ENCODE measurements at regions not wholly inside any gene's neighbourhood (a gene's known extent, or its start where the extent isn't known, plus 50 kb on each side); places are given as distances from the start of the nearest gene placed in this dataset.
A peak's percentile ranks its signal among the peaks of the same experiment; 100 is the strongest.

- POLR2A ChIA-PET: no interaction called here
- TF ChIP-seq ZXDB (tag by site-specific recombination; IDR thresholded peaks at IDR 0.05) (no peak), EGR2 (tag by site-specific recombination; IDR thresholded peaks at IDR 0.05; ENCODE audit: low read depth) (no peak), ZNF23 (tag by site-specific recombination; IDR thresholded peaks at IDR 0.05; ENCODE audit: borderline replicate concordance) (no peak), ZNF610 (tag by site-specific recombination; IDR thresholded peaks at IDR 0.05; ENCODE audit: borderline replicate concordance) (no peak), ZNF530 (tag by site-specific recombination; IDR thresholded peaks at IDR 0.05; ENCODE audit: low read depth) (no peak)
- TF ChIP-seq, protein P1, sequence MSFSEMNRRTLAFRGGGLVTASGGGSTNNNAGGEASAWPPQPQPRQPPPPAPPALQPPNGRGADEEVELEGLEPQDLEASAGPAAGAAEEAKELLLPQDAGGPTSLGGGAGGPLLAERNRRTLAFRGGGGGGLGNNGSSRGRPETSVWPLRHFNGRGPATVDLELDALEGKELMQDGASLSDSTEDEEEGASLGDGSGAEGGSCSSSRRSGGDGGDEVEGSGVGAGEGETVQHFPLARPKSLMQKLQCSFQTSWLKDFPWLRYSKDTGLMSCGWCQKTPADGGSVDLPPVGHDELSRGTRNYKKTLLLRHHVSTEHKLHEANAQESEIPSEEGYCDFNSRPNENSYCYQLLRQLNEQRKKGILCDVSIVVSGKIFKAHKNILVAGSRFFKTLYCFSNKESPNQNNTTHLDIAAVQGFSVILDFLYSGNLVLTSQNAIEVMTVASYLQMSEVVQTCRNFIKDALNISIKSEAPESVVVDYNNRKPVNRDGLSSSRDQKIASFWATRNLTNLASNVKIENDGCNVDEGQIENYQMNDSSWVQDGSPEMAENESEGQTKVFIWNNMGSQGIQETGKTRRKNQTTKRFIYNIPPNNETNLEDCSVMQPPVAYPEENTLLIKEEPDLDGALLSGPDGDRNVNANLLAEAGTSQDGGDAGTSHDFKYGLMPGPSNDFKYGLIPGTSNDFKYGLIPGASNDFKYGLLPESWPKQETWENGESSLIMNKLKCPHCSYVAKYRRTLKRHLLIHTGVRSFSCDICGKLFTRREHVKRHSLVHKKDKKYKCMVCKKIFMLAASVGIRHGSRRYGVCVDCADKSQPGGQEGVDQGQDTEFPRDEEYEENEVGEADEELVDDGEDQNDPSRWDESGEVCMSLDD (tag by site-specific recombination; IDR thresholded peaks at IDR 0.05): no peak
- TF ChIP-seq, protein P2, sequence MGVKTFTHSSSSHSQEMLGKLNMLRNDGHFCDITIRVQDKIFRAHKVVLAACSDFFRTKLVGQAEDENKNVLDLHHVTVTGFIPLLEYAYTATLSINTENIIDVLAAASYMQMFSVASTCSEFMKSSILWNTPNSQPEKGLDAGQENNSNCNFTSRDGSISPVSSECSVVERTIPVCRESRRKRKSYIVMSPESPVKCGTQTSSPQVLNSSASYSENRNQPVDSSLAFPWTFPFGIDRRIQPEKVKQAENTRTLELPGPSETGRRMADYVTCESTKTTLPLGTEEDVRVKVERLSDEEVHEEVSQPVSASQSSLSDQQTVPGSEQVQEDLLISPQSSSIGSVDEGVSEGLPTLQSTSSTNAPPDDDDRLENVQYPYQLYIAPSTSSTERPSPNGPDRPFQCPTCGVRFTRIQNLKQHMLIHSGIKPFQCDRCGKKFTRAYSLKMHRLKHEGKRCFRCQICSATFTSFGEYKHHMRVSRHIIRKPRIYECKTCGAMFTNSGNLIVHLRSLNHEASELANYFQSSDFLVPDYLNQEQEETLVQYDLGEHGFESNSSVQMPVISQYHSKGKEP (tag by site-specific recombination; IDR thresholded peaks at IDR 0.05): no peak
- Histone ChIP-seq H3K36me3 (ENCODE audit: control insufficient read depth in 2 of 2, insufficient read depth in 1 of 2, low read length in 2 of 2) (no peaks in the 10 kb centered on the region), H3K27ac (ENCODE audit: extremely low read depth, low read depth, low read length) (no peak overlapping the region), H3K9me3 (ENCODE audit: control insufficient read depth, insufficient read depth, low read depth, low read length) (no peaks in the 10 kb centered on the region), H3K4me3 (ENCODE audit: low read depth, low read length) (no peak overlapping the region), H3K4me1 (ENCODE audit: control insufficient read depth, insufficient read depth, low read length) (no peaks in the 10 kb centered on the region)
- CTCF ChIA-PET: no interaction called here
Observed at GRCh38 chr9:134968823-134969090, 51.0 kb upstream of the FCN1 start.

DNA sequence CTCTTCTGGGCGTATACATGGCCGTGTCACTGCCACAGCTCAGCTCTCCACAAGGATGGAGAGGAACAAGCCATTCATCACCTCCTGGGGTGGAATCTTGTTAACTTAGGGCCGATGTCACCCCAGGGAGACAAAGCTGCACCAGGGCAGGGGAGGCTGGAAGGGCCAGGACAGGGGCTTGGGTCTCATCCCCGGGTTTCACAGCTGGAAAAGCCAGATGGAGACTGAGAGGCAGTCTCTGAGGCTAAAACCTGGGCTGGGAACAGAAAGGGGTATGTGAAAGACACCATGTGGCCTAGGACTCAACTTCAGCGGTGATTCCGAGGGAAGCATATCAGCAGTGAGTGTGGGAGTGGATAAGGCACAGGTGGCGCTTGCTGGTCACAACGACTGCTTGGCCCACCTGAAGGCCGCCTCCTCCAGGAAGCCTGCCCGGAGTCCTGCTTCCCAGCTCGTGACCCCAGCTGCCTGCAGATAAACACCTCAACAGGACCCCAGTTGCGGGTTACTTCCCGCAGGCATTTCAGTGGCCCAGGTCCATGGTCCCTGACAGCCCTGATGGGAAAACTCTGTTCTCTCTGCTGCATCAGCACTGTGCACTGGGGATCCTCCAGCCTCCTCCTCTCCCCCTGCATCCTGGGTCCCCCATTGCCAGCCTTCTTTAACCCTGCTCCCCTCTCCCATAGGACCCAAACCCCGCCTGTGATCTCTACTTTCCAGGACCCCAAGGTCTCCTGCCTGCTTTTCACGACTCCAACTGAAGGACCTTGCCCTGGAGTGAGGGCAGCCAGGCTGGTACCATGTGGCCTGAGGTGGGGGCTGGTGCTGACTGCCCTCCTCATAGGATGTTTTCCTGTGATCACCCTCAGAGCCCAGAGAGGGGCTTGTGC lies 51.7 kb upstream of the FCN1 start:
- Histone ChIP-seq H3K4me1 (ENCODE audit: control insufficient read depth, insufficient read depth, low read length) (no peaks in the 10 kb centered on the region), H3K36me3 (ENCODE audit: control insufficient read depth in 2 of 2, insufficient read depth in 1 of 2, low read length in 2 of 2) (no peaks in the 10 kb centered on the region), H3K27ac (ENCODE audit: extremely low read depth, low read depth, low read length) (no peak overlapping the region), H3K4me3 (ENCODE audit: low read depth, low read length) (no peak overlapping the region), H3K9me3 (ENCODE audit: control insufficient read depth, insufficient read depth, low read depth, low read length) (no peaks in the 10 kb centered on the region)
- CTCF ChIA-PET: no interaction called here
- TF ChIP-seq SCRT2 (tag by site-specific recombination; IDR thresholded peaks at IDR 0.05): 0 out of 2 replicates have a peak, but pooled peaks have one; percentile 36
- TF ChIP-seq ZSCAN16 (tag by site-specific recombination; IDR thresholded peaks at IDR 0.05): no peak
- POLR2A ChIA-PET: no interaction called here

DNA sequence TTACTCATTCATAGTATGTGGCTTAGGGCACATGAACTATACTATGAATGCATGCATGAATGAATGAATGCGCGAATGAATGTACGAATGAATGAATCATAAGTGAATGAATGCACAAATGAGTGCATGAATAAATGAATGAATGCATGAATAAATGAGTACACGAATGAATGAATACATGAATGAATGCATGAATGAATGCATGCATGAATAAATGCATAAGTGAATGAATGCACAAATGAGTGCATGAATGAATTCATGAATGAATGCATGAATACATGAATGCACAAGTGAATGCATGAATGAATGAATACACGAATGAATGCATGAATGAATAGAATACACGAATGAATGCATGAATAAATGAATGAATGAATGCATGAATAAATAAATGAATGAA lies 52.5 kb upstream of the FCN1 start:
- ChIA-PET POLR2A (no interaction called here), CTCF (no interaction called here)
- Histone ChIP-seq H3K9me3 (ENCODE audit: control insufficient read depth, insufficient read depth, low read depth, low read length) (no peaks in the 10 kb centered on the region), H3K36me3 (ENCODE audit: control insufficient read depth in 2 of 2, insufficient read depth in 1 of 2, low read length in 2 of 2) (no peaks in the 10 kb centered on the region), H3K27ac (ENCODE audit: extremely low read depth, low read depth, low read length) (no peak overlapping the region), H3K4me1 (ENCODE audit: control insufficient read depth, insufficient read depth, low read length) (no peaks in the 10 kb centered on the region), H3K4me3 (ENCODE audit: low read depth, low read length) (no peak overlapping the region)
- TF ChIP-seq ZNF24 (tag by site-specific recombination; IDR thresholded peaks at IDR 0.05) (peak; percentile 56; the same call in 1 of the 2 replicates), ZNF621 (tag by site-specific recombination; IDR thresholded peaks at IDR 0.05) (no peak)

DNA sequence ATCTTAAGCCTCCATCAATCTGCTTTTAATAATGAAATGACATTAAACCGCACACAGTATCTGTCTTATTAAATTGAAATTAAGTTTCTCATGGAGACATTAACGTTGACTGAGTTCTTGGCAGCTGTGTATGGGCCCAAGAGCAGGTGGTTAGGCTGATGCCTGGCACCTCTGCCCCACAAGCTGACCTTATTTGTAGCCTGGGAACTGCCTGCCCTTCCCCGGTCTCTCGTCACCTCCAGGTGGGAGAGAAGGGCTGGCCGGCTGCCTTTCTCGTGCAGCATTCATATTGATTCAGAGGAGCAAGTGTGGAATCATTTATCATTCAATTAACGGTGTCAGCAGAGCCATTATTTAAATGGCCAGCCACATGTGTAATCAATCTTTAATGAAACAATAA lies 53.0 kb upstream of the FCN1 start:
- Histone ChIP-seq H3K9me3 (ENCODE audit: control insufficient read depth, insufficient read depth, low read depth, low read length) (no peaks in the 10 kb centered on the region), H3K4me3 (ENCODE audit: low read depth, low read length) (no peak overlapping the region), H3K4me1 (ENCODE audit: control insufficient read depth, insufficient read depth, low read length) (no peaks in the 10 kb centered on the region), H3K36me3 (ENCODE audit: control insufficient read depth in 2 of 2, insufficient read depth in 1 of 2, low read length in 2 of 2) (no peaks in the 10 kb centered on the region), H3K27ac (ENCODE audit: extremely low read depth, low read depth, low read length) (no peak overlapping the region)
- POLR2A ChIA-PET: no interaction called here
- CTCF ChIA-PET: interaction anchor here (0.7 kb wide), 1 partner anchor 770 kb away, joined by 4 read pairs; no protein-coding TSS in a partner anchor
- TF ChIP-seq YY2 (tag by site-specific recombination; IDR thresholded peaks at IDR 0.05): no peak
- no peak for TF ChIP-seq ZNF423 (tag by site-specific recombination; IDR thresholded peaks at IDR 0.05)
- TF ChIP-seq, protein P2 (tag by site-specific recombination; IDR thresholded peaks at IDR 0.05): no peak
- TF ChIP-seq ZNF223 (tag by site-specific recombination; IDR thresholded peaks at IDR 0.05): no peak
- TF ChIP-seq ZBTB20 (tag by site-specific recombination; IDR thresholded peaks at IDR 0.05): no peak
- no peak for TF ChIP-seq ZNF366 (tag by site-specific recombination; conservative IDR thresholded peaks at IDR 0.05)
- TF ChIP-seq IKZF3 (tag by site-specific recombination; IDR thresholded peaks at IDR 0.05): no peak
- no peak for TF ChIP-seq HOXC10 (CRISPR knock-in tag; IDR thresholded peaks at IDR 0.05)
- no peak for TF ChIP-seq ZNF239 (tag by site-specific recombination; IDR thresholded peaks at IDR 0.05)
- TF ChIP-seq ELK4 (IDR thresholded peaks at IDR 0.05; ENCODE audit: borderline replicate concordance, low read depth, low read length): no peak
- no peak for TF ChIP-seq TCF7L2 (IDR thresholded peaks at IDR 0.05; ENCODE audit: borderline replicate concordance, low read depth, low read length)
- TF ChIP-seq ZNF843 (tag by site-specific recombination; IDR thresholded peaks at IDR 0.05): no peak

Measured in HEK293 (cell line).